HCT116 (cell line): ENCODE measurements at regions not wholly inside any gene's neighbourhood (a gene's known extent, or its start where the extent isn't known, plus 50 kb on each side); places are given as distances from the start of the nearest gene placed in this dataset.

Experiments
- EZH2 ChIP-seq: fragments of 200-600 bp; sonication (generic); IDR thresholded peaks from 2 replicates; pipeline ENCODE4 v1.6.1; 2017; ENCODE audit warnings: antibody characterized with exemption, mixed run types
- POLR2A ChIP-seq: IDR thresholded peaks from 2 replicates; pipeline ENCODE4 v1.7.0; 2011; ENCODE audit warnings: borderline replicate concordance; ENCODE audit not compliant: insufficient read depth, insufficient read length; ENCODE audit errors: extremely low read depth
- SIN3A ChIP-seq: IDR thresholded peaks from 2 replicates; pipeline ENCODE4 v1.6.1; 2012; ENCODE audit warnings: low read depth
- TF ChIP-seq, protein P1 (sequence below), 3 experiments: fragments of 200-600 bp in 1 of 3; sonication (generic) in 1 of 3; IDR thresholded peaks in 2 of 3; conservative IDR thresholded peaks in 1 of 3; 2 replicates each; pipeline ENCODE4 v1.5.1; 2012 to 2017; ENCODE audit warnings: low read depth in 2 of 3, low read length in 2 of 3, antibody characterized with exemption in 1 of 3, borderline replicate concordance in 1 of 3, control low read depth in 1 of 3, mild to moderate bottlenecking in 1 of 3, mixed read lengths in 1 of 3, mixed run types in 1 of 3, moderate library complexity in 1 of 3; ENCODE audit not compliant: insufficient read depth in 1 of 3

DNA sequence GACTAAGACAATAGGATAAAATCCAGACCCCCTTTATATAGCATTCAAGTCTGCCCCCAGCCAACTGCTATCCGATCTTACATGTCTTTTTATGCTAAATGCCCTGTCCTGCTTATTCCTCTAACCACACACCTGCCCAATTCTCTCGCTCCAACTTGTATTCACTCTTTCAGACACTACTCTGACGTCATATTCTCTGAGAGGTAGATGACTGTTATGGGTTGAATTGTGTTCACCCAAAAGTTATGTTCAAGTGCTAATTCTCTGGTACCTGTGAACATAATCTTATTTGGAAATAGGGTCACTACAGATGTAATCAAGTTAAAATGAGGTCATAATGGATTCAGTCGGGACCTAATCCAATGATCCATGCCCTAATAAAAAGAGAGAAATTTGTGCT, 84.0 kb upstream of the PTPRR start:
- TF ChIP-seq EZH2: no peak
- TF ChIP-seq POLR2A: no peak
- TF ChIP-seq, protein P1, sequence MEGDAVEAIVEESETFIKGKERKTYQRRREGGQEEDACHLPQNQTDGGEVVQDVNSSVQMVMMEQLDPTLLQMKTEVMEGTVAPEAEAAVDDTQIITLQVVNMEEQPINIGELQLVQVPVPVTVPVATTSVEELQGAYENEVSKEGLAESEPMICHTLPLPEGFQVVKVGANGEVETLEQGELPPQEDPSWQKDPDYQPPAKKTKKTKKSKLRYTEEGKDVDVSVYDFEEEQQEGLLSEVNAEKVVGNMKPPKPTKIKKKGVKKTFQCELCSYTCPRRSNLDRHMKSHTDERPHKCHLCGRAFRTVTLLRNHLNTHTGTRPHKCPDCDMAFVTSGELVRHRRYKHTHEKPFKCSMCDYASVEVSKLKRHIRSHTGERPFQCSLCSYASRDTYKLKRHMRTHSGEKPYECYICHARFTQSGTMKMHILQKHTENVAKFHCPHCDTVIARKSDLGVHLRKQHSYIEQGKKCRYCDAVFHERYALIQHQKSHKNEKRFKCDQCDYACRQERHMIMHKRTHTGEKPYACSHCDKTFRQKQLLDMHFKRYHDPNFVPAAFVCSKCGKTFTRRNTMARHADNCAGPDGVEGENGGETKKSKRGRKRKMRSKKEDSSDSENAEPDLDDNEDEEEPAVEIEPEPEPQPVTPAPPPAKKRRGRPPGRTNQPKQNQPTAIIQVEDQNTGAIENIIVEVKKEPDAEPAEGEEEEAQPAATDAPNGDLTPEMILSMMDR (IDR thresholded peaks at IDR 0.05 in 2 of 3, conservative IDR thresholded peaks at IDR 0.05 in 1 of 3; ENCODE audit: borderline replicate concordance in 1 of 3, insufficient read depth in 1 of 3, low read depth in 2 of 3, low read length in 2 of 3): no peak
- no peak for TF ChIP-seq SIN3A
